Esophagus muscularis mucosa (tissue), 4 donors: ENCODE measurements at regions not wholly inside any gene's neighbourhood (a gene's known extent, or its start where the extent isn't known, plus 50 kb on each side); places are given as distances from the start of the nearest gene placed in this dataset.

Experiments
- EP300 ChIP-seq: sonication (generic); formaldehyde crosslinking; IDR thresholded peaks from one replicate; pipeline ENCODE4 v1.6.1; 2017; ENCODE audit warnings: antibody characterized with exemption
- POLR2A ChIP-seq: fragments of 450-650 bp; IDR thresholded peaks from one replicate; pipeline ENCODE4 v1.6.1; 2017; ENCODE audit warnings: antibody characterized with exemption, moderate library complexity, mild to moderate bottlenecking, low read depth
- POLR2AphosphoS5 ChIP-seq, 2 donors: sonication (generic); formaldehyde crosslinking; IDR thresholded peaks; one replicate each; pipeline ENCODE4 v1.6.1; 2017; ENCODE audit warnings: antibody characterized with exemption in 2 of 2
- TF ChIP-seq, protein P1 (sequence below), 3 experiments: fragments of 200-600 bp in 2 of 3; fragments of 450-650 bp in 1 of 3; sonication (generic) in 2 of 3; IDR thresholded peaks; one replicate each; pipeline ENCODE4 v1.5.1; 2017 to 2019; ENCODE audit warnings: antibody characterized with exemption in 3 of 3, mild to moderate bottlenecking in 2 of 3, moderate library complexity in 1 of 3

DNA sequence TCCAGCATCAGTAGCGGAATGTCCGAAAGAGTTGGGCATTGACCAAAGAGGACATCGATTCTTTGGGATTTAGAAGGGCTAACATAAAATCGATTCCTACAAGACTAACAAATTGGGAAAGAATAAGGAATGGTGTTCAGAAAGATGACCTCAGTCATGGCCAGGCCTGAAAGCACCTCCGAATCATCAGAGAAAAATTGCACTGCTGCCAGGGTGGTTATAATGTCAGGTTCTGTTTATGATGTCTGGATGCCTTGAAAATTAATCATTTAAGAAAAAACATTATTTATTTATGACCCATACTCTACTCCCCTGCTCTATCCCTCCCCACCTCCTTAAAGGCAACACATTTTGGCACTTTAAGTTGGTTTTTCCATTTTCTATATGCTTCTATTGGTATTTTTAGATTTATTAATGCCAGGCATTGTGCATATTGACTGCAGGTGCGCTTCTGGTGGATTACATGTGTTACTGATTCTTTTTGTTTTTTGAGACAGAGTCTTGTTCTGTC lies 104.7 kb downstream of the MYCN start:
- TF ChIP-seq, protein P1, sequence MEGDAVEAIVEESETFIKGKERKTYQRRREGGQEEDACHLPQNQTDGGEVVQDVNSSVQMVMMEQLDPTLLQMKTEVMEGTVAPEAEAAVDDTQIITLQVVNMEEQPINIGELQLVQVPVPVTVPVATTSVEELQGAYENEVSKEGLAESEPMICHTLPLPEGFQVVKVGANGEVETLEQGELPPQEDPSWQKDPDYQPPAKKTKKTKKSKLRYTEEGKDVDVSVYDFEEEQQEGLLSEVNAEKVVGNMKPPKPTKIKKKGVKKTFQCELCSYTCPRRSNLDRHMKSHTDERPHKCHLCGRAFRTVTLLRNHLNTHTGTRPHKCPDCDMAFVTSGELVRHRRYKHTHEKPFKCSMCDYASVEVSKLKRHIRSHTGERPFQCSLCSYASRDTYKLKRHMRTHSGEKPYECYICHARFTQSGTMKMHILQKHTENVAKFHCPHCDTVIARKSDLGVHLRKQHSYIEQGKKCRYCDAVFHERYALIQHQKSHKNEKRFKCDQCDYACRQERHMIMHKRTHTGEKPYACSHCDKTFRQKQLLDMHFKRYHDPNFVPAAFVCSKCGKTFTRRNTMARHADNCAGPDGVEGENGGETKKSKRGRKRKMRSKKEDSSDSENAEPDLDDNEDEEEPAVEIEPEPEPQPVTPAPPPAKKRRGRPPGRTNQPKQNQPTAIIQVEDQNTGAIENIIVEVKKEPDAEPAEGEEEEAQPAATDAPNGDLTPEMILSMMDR (IDR thresholded peaks at IDR 0.05), result no peak
- TF ChIP-seq EP300 (no peak), POLR2AphosphoS5 (IDR thresholded peaks at IDR 0.05) (no peak), POLR2A (no peak)
